ENCODE measurements at regions not wholly inside any gene's neighbourhood (a gene's known extent, or its start where the extent isn't known, plus 50 kb on each side); places are given as distances from the start of the nearest gene placed in this dataset.

GRCh38 chr5:107779437-107779836 lies 108.7 kb upstream of the EFNA5 start:
- no peak for TF ChIP-seq ZFP30 (CRISPR knock-in tag; IDR thresholded peaks at IDR 0.05)
- no peak for TF ChIP-seq ZFP3 (CRISPR knock-in tag; IDR thresholded peaks at IDR 0.05)
- TF ChIP-seq PPARA (CRISPR knock-in tag; IDR thresholded peaks at IDR 0.05; ENCODE audit: borderline replicate concordance), result no peak
- TF ChIP-seq ZNF70 (CRISPR knock-in tag; IDR thresholded peaks at IDR 0.05), result no peak
- TF ChIP-seq ESRRG (CRISPR knock-in tag; IDR thresholded peaks at IDR 0.05), result no peak
- TF ChIP-seq BACH2 (CRISPR knock-in tag; IDR thresholded peaks at IDR 0.05; ENCODE audit: borderline replicate concordance), result no peak
- ATAC-seq, result no peak

GRCh38 chr5:107778647-107779046 lies 107.9 kb upstream of the EFNA5 start:
- no peak for TF ChIP-seq ZFP3 (CRISPR knock-in tag; IDR thresholded peaks at IDR 0.05)
- TF ChIP-seq SNAI2 (CRISPR knock-in tag; IDR thresholded peaks at IDR 0.05), result no peak
- TF ChIP-seq ZNF70 (CRISPR knock-in tag; IDR thresholded peaks at IDR 0.05), result no peak
- no peak for TF ChIP-seq BACH2 (CRISPR knock-in tag; IDR thresholded peaks at IDR 0.05; ENCODE audit: borderline replicate concordance)
- no peak for TF ChIP-seq PPARA (CRISPR knock-in tag; IDR thresholded peaks at IDR 0.05; ENCODE audit: borderline replicate concordance)
- TF ChIP-seq TCF4 (CRISPR knock-in tag; IDR thresholded peaks at IDR 0.05; ENCODE audit: borderline replicate concordance), result no peak
- no peak for TF ChIP-seq CSDC2 (CRISPR knock-in tag; IDR thresholded peaks at IDR 0.05)
- TF ChIP-seq TSHZ2 (CRISPR knock-in tag; IDR thresholded peaks at IDR 0.05), result no peak
- no peak for TF ChIP-seq ZNF565 (CRISPR knock-in tag; conservative IDR thresholded peaks at IDR 0.05; ENCODE audit: low read depth)
- ATAC-seq, result no peak

GRCh38 chr5:107776922-107777740 lies 106.4 kb upstream of the EFNA5 start:
- no peak for TF ChIP-seq PATZ1 (CRISPR knock-in tag; IDR thresholded peaks at IDR 0.05; ENCODE audit: borderline replicate concordance)
- no peak for TF ChIP-seq ARNTL (CRISPR knock-in tag; IDR thresholded peaks at IDR 0.05; ENCODE audit: borderline replicate concordance, low read depth)
- no peak for TF ChIP-seq ZNF8 (CRISPR knock-in tag; IDR thresholded peaks at IDR 0.05)
- no peak for TF ChIP-seq POU6F1 (CRISPR knock-in tag; IDR thresholded peaks at IDR 0.05; ENCODE audit: borderline replicate concordance, low read depth)
- no peak for TF ChIP-seq OSR1 (CRISPR knock-in tag; IDR thresholded peaks at IDR 0.05)
- no peak for TF ChIP-seq CSDC2 (CRISPR knock-in tag; IDR thresholded peaks at IDR 0.05)
- TF ChIP-seq PPARA (CRISPR knock-in tag; IDR thresholded peaks at IDR 0.05; ENCODE audit: borderline replicate concordance), result no peak
- no peak for TF ChIP-seq ZC3H10 (CRISPR knock-in tag; IDR thresholded peaks at IDR 0.05)
- no peak for TF ChIP-seq ISL1 (CRISPR knock-in tag; IDR thresholded peaks at IDR 0.05)
- no peak for TF ChIP-seq ESRRG (CRISPR knock-in tag; IDR thresholded peaks at IDR 0.05)
- no peak for ATAC-seq

GRCh38 chr5:107776506-107776905 lies 105.8 kb upstream of the EFNA5 start:
- ATAC-seq, result no peak
- TF ChIP-seq SNAI2 (CRISPR knock-in tag; IDR thresholded peaks at IDR 0.05) (no peak), CSRNP3 (CRISPR knock-in tag; IDR thresholded peaks at IDR 0.05) (no peak), POU6F1 (CRISPR knock-in tag; IDR thresholded peaks at IDR 0.05; ENCODE audit: borderline replicate concordance, low read depth) (no peak), ARNTL (CRISPR knock-in tag; IDR thresholded peaks at IDR 0.05; ENCODE audit: borderline replicate concordance, low read depth) (no peak), PATZ1 (CRISPR knock-in tag; IDR thresholded peaks at IDR 0.05; ENCODE audit: borderline replicate concordance) (no peak), TOX (CRISPR knock-in tag; IDR thresholded peaks at IDR 0.05; ENCODE audit: borderline replicate concordance) (no peak), PPARA (CRISPR knock-in tag; IDR thresholded peaks at IDR 0.05; ENCODE audit: borderline replicate concordance) (no peak), RARB (CRISPR knock-in tag; IDR thresholded peaks at IDR 0.05) (no peak), ZNF565 (CRISPR knock-in tag; conservative IDR thresholded peaks at IDR 0.05; ENCODE audit: low read depth) (no peak), CSDC2 (CRISPR knock-in tag; IDR thresholded peaks at IDR 0.05) (no peak), BACH2 (CRISPR knock-in tag; IDR thresholded peaks at IDR 0.05; ENCODE audit: borderline replicate concordance) (no peak), TCF4 (CRISPR knock-in tag; IDR thresholded peaks at IDR 0.05; ENCODE audit: borderline replicate concordance) (no peak)
